Activated CD4-positive, alpha-beta T cell treated with anti-CD3 and anti-CD28 coated beads, Interleukin-10, Interleukin-2, amounts not matched to agents 100 ng/mL and 50 ng/mL, durations not matched to agents 16 hours and 8 hours (primary cell): ENCODE measurements at regions not wholly inside any gene's neighbourhood (a gene's known extent, or its start where the extent isn't known, plus 50 kb on each side); places are given as distances from the start of the nearest gene placed in this dataset.
"Not testable (repeated sequence)": the region's sequence is repeated elsewhere in the genome, so short reads cannot be mapped to it uniquely, and the experiment has no call there.

Experiments
- DNase-seq: peaks from one replicate; pipeline ENCODE4 v3.0.0-alpha.2; 2020

DNA sequence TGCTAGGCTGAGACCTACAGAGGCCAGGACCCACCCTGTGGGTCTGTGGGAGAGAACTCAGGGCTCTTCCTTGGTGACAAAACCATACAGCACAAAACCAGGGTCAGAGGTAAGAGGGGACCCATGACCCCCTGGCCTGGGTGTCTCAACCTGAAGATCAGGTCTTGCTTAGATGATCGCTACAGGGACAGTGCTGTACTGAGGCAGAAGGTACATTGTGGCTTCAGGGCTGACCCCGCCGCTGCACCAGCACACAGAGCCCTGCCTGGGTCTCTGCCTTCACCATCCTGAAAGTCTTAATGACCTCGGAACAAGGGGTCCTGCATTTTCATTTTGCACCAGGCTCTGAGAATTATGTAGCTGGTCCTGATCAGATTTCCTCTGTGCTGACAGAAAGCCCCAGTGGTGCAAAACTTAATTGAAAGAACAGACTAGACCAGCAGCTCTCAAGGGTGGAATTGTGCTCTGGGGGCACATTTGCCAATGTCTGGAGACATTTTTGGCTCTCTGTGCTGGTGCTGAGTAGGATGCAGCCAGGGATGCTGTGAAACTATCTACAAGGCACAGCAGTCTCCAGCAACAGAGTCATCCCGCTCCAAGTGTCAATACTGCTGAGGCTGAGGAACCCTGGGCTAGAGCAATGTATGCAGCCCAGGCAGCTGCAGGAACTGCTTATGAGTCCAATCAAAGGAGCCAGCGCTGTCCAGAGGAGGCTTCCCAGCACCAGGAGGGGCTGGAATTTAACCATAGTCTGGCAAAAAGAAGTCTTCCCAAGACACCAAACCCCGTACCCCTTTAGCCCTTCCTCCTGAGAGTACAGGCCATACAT lies 254.9 kb downstream of the ERMARD start:
- no peak for DNase-seq

DNA sequence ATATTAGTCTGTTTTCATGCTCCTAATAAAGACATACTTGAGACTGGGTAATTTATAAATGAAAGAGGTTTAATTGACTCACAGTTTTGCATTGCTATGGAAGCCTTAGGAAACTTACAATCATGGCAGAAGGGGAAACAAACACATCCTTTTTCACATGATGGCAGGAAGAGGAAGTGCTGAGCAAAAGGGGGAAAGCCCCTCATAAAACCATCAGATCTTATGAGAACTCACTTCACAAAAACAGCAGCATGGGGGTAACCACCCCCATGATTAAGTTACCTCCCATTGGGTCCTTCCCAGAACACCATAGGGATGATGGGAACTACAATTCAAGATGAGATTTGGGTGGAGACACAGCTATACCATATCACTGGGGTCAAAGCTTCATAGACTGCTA lies 254.2 kb downstream of the ERMARD start:
- no peak for DNase-seq

DNA sequence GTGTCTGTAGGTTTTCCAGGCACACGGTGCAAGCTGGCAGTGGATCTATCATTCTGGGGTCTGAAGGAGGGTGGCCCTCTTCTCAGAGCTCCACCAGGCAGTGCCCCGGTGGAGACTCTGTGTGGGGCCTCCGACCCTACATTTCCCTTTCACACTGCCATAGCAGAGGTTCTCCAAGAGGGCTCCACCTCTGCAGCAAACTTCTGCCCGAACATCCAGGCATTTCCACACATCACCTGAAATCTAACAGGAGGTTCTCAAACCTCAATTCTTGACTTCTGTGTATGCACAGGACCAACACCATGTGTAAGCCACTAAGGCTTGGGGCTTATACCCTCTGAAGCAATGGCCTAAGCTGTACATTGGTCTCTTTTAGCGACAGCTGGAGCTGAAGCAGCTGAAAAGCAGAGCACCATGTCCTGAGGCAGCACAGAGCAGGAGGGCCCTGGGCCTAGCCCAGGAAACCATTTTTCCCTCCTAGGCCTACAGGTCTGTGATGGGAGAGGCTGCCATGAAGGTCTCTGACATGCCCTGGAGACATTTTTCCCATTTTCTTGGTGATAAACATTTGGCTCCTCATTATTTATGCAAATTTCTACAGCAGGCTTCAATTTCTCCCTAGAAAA lies 253.3 kb downstream of the ERMARD start:
- DNase-seq: no peak

DNA sequence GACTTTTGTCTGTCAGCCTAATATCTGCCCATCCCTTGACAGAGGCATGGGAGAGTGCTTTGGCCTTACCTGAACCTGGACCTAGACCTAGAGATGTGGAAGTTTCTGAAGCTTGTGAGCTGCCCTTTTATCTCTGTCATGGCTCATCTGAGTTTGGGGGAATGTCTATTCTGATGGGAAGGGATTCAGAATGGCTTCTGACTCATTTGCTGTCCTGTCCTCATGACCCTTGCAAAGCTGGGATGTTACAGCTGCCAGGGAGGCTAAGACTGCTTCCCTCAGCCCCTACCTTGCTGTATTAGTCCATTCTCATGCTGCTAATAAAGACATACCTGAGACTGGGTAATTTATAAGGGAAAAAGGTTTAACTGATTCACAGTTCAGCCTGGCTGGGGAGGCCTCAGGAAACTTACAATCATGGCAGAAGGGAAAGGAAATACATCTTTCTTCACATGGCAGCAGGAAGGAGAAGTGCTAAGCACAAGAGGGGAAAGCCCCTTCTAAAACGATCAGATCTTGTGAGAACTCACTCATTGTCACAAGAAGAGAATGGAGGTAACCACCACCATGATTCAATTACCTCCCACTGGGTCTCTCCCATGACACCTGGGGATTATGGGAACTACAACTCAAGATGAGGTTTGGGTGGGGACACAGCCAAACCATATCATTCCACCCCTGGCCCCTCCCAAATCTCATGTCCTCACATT lies 252.2 kb downstream of the ERMARD start:
- DNase-seq: no peak

DNA sequence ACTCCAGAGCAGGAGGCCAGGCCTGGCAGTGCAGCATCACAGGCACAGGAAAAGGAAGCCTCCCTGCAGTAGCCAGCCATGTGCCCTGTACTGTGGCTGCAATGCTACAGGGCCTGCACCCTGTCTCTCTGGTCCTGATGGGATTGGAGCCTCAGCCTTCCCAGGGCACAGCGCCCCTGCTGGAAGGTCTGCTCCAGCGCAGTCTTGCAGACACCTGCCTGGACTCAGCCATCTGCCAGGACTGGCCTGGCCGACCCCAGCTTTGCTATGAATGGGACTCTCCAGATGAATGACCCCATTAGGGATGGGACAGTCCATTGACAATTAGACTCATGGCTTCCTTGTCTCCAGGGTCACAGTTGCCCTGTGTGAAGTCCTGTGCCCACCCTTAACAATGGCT lies 251.6 kb downstream of the ERMARD start:
- no peak for DNase-seq

DNA sequence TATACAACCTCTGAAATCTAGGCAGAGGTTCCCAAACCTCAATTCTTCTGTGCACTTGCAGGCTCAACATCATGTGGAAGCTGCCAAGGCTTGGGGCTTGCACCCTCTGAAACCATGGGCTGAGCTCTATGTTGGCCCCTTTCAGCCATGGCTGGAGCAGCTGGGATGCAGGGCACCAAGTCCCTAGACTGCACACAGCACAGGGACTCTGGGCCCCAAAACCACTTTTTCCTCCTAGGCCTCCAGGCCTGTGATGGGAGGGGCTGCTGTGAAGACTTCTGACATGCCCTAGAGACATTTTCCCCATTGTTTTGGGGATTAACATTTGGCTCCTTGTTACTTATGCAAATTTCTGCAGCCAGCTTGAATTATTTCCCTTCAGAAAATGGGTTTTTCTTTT lies 250.4 kb downstream of the ERMARD start:
- not testable (repeated sequence) for DNase-seq

DNA sequence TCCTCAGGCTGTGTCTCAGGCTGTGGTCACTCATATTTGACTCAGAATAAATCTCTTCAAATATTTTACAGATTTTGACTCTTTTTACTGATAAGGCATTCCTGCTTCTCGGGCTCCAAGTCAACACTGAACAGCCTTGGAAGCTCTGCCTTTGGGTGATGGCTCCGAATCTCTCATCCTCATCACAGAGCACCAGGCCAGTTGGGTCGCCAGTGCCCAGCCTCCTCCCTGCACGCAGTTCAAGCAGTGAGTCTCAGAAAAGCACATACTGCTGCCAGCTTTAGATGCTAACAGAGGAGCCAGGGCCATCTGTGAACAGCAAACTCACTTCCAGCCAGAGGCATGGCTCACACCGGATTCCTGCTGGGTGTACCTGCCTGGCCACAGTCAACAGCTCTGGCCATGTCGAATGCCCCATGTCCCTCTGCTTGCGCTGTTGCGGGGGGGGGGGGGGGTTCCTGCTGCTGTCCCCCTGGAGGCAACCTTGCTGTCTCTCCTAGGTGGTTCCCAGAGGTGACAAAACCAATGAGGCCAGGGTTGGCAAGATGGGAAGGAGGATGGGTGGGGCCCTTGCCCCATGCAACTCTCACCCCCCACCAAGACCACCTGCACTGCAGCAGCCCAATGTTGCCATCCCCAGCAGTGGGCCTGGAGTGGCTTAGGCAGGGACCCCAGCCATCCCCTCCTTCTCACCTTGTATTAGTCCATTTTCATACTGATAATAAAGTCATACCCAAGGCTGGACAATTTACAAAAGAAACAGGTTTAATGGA lies 248.8 kb downstream of the ERMARD start:
- DNase-seq: no peak

DNA sequence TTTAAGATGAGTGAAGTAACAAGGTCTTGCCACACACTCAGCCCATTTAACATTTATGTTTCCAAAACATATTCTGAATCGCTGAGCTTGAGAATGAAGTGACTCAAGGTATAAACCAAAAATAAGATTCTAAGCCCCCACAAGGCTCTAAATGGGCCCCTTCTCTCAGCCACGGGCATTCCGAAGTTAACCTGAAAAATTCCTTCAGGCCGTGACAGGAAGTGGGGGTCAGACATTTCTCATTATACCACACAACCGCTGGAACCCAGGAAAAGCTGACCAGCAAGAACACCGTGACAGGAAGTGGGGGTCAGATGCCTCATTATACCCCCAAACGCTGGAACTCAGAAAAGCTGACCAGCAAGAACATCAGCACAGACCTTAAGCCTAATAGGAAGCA lies 247.9 kb downstream of the ERMARD start:
- no peak for DNase-seq

DNA sequence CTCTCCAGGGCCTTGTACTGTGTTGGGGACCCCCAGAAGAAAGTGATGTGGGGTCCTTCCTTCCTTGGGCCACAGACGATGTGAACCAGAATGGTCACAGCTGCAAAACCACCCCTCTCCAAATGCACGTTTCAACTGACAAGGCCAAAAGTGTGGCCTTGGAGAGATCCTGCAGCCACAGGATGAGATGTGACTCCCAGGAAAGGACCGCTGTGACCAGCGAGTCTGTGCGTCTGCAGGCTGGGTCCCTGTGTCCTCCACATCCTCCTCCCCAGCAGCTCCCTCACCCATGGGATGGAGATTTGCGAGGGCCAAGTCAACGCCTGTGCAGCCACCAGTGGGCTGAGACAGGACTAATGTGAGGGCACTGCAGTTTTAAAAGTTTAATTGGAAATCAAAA lies 247.0 kb downstream of the ERMARD start:
- no peak for DNase-seq

DNA sequence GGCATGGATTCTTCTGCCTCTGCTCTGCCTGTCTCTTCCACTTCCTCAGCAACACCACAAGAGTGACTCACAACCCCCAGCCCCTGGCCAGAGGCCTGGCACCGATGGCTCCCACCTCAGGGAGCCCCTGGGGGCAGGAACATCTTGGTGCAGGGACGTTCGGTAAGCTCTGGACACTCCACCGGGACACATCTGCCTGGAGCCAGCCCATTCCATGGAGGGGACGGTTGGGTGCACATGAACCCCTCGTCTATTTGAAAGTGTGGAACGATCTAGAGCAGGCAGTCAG lies 246.5 kb downstream of the ERMARD start:
- DNase-seq: no peak

DNA sequence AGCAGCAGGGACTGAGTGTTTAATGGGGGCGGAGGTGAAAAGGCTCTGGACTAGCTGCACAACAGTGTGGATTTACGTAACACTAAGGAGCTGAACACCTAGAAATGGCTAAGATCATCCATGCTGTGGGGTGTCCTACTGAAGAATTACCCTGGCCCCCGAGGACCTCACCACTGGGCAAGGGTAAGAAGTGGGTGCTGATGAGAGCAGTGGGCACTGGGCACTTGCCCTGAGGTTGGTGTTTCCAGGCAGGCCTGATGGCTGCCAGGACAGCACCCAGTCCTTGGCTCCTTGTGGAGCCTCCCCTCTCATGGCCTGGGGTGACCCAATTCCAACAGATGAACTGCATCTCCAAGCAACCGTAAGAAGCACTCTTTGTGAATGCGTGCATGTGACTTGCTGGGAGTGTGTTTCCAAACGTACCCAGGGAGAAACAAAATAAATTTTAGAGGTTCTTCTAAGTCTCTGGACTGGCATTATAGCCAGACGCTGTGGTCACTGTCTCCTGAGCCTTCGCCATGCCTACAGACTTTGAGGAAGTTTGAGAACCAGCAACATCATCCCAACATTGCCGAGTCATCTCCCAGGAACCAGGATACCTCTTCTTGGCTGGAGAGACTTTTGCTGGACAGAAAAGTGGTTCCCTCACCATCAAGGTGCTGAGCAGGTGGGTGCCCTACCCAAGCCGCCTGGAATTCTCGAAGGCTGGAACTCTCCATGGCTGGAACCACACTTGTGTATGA lies 245.9 kb downstream of the ERMARD start:
- DNase-seq: no peak

DNA sequence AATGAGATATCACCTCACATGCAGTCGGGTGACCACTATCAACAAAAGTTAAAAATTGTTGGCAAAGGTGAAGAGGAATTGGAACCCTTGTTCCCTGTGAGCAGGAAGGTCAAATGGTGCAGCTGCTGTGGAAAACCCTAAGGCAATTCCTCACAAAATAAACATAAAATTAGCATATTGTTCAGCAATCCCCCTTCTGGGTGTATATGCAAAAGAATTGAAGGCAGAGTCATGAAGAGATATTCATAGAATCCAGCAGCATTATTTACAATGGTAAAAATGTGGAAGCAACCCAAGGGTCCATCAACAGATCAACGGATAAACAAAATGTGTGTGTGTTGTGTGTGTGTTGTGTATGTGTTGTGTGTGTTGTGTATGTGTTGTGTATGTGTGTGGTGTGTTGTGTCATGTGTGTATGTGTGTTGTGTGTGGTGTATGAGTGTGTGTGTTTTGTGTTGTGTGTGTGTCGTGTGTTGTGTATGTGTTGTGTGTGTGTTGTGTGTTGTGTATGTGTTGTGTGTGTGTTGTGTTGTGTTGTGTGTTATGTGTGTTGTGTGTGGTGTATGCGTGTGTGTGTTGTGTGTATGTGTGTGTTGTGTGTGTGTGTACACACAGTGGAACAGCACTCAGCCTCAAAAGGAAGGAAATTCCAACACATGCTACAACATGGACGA lies 245.1 kb downstream of the ERMARD start:
- no peak for DNase-seq

DNA sequence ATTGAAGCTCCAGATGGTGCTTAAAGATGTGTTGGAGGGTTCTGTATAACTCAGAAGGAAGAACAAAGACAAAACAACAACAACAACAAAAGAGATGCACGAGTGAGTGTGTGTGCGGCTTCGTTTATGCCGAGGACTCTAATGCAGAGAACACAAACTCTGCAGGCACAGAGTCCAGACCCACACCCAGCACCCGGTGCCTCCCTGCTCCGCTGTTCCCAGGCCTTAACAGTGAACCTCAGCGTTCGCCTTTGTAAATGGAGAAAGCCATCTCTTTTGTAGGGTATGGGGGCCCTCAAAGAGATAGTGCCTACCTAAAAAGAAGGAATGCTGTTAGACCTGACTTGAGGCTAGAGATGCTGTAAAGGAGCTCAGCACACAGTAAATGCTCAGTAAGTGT lies 243.3 kb downstream of the ERMARD start:
- DNase-seq: no peak

DNA sequence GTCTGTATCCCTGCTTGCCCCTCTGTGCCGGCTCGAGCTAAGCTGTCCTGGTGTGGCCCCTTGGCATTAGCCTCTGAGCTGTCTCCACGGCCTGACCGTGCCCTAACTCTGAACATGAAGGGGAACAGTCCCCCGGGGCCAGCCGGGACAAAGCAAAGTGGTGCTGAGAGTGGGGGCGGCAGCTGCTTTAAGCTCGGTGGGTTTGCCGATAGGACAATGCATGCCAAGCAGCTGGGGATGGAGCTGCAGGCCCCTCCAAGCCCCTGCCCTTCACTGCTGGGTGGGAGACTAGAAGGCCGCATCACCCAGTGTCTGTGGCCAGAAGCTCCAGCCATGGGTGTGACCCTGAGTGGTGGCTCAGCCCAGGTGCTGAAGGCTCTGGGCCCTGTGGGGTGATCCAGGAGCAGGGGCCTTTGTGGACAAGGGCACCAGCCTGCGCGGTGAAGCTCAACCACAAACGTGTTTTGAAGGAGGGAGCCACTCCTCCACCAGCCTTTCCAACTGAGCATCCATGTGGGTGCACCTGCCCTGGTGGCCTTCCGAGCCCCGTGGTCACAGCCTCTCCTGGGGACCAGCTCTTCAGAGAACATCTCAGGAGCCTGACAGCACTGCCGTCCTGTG lies 242.5 kb downstream of the ERMARD start:
- no peak for DNase-seq

DNA sequence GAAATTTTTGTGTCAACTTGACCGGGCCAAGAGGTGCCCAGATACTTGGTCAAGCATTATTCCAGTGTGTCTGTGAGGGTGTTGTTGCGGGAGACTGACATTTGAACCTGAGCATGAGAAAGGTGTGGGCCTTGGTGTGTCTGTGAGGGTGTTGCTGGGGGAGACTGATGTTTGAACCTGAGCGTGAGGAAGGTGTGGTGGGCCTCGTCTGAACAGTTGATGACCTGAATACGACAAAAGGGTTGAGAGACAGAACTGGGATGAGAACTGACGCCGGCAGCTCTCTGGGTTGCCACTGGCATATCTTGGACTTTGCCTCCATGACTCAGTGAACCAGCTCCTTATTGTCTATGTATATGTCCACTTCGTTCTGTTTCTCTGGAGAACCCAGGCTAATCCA lies 240.5 kb downstream of the ERMARD start:
- DNase-seq: no peak

DNA sequence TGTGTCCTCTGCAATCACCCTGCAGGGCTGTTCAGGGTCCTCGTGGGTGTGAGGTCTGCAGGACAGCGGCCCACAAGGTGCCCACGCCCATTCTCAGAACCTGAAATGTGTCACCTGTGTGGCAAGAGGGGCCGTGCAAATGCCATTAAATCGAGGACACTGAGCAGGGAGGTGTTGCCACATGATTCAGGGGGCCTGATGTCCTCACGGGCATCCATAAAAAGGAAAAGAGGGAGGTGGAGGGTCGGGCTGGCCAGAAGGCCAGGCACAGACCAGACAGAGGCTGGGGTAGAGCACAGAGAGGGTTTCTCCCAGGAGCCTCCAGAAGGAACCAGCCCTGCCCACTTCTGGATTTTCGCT lies 239.6 kb downstream of the ERMARD start:
- DNase-seq: no peak

DNA sequence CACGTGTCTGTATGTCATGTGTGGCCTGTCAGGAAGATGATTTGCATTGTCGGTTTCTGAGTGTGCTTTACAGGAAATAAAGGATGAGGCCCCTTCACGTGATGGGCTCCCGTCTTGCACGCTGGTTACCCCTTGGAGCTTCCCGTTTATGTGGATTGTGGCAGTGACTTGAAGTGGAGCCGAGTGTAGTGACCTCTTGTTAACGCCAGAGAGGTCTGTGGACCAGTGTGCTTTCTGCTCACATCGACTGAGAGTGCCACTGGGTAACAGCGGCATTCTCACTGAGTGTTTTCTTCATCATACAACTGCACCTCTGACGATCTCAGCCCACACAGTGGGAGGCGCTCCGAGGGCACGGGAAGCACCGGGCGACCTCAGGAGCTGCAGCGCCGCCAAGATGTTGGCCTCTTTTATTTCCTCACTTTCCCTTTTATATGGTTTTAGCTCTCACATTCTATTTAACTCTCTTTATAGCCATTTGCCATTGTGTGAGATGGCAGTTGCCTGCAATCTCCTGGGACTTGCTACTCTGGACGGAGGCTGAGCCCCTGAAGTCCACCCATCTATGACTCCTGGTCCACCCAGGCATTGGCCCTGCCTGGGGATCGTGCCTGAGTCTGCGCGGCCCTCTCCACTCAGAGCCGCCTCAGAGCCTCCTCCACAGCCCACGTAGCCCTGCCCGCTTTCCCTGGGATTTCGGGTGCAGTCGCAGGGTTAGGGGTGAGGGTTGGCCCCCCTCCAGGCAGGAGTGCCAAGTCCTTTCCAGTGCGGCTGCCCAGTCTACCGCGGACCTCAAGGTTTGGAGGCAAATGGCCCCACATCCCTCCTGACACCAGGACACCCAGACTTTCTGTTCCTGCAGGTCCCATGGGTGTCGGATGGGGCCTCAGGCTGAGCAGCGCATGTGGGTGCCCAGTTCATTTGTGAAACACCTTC lies 238.9 kb downstream of the ERMARD start:
- peak; percentile 62 for DNase-seq

DNA sequence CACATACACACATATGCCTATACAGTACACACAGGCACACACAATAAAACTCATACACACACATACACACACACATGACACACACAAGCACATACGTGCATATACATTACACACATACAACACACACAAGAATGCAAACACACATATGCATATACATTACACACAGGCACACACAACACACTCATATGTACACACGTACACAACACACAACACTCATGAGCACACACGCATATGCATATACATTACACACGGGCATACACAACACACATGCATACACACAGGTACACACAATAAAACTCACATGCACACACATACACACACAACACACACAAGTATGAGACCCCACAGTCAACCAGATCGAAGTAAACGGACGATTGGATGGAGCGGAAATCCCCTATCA lies 238.2 kb downstream of the ERMARD start:
- no peak for DNase-seq

DNA sequence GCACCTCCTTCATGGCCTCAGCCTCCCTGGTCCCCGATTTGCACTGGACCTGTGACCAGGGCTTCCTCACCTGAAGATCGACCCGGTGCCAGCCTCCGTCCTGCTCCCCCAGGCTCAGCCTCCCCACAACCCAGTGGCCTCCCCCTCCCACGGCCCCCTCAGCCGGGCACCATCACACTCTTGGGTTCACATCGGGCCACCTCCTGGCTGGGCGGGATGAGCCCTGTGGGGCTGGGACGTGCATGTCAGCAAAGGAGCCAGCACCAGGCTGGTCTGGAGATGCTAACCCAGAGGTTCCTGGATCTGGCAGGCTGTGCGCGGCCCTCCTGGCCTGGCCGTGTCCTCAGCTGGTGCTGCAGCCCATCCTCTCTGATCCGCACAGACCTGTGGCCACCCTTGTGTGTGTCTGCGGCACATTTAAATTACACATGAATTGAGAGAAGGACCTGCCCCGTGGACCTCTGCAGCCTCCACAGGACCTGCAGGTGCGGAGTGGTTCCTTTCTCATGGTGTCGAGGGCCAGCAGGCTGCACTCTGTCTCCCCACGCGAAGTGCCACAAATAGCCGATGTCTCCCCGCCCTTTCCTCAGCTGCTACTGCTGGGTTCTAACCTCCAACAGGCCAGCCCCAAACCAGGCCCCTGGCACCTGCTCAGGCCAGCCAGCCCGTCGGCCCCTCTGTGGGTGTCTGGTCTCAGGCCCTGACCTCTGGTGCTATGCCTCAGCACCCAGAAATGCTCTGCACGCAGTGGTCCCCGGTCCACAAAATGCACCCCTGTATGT lies 237.5 kb downstream of the ERMARD start:
- DNase-seq: no peak
